Upper lobe of left lung (tissue), 4 donors: ENCODE measurements at regions not wholly inside any gene's neighbourhood (a gene's known extent, or its start where the extent isn't known, plus 50 kb on each side); places are given as distances from the start of the nearest gene placed in this dataset.

Experiments
- CTCF ChIP-seq, 6 experiments: fragments of 450-650 bp in 4 of 6; fragments of 200-600 bp in 2 of 6; sonication (generic) in 2 of 6; IDR thresholded peaks; one replicate each; pipeline ENCODE4 v1.5.1; 2016 to 2019; ENCODE audit warnings: antibody characterized with exemption in 6 of 6
- POLR2A ChIP-seq, 4 donors: fragments of 450-650 bp; IDR thresholded peaks; one replicate each; pipeline ENCODE4 v1.5.1; 2016 to 2017; ENCODE audit warnings: antibody characterized with exemption in 4 of 4, mild to moderate bottlenecking in 2 of 4
- POLR2AphosphoS5 ChIP-seq, 2 donors: sonication (generic); formaldehyde crosslinking; IDR thresholded peaks; one replicate each; pipeline ENCODE4 v1.5.1; 2017; ENCODE audit warnings: antibody characterized with exemption in 2 of 2

DNA sequence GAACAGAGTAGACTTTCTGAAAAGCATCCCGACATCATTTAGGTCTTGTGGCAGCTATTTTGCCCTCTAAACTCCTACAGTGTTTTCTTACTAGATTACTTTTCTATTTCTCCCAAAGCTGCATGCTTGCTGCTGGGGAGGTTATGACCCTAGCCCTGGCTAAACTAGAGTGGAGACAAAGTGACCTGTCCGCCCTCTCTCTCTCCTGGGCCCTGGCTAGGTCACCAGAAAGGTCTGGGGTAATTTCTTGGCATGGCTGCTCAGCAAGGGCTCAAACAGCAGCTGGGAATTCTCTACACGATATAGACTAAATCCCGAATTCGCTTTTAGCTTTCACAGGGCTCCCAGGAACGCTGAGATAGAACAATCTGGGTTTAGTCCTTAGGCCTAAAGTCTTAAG lies 84.5 kb upstream of the KCNE2 start:
- TF ChIP-seq CTCF (IDR thresholded peaks at IDR 0.05) = no peak
- TF ChIP-seq POLR2A (IDR thresholded peaks at IDR 0.05) = no peak
- no peak for TF ChIP-seq POLR2AphosphoS5 (IDR thresholded peaks at IDR 0.05)
